ENCODE measurements at regions not wholly inside any gene's neighbourhood (a gene's known extent, or its start where the extent isn't known, plus 50 kb on each side); places are given as distances from the start of the nearest gene placed in this dataset.

DNA sequence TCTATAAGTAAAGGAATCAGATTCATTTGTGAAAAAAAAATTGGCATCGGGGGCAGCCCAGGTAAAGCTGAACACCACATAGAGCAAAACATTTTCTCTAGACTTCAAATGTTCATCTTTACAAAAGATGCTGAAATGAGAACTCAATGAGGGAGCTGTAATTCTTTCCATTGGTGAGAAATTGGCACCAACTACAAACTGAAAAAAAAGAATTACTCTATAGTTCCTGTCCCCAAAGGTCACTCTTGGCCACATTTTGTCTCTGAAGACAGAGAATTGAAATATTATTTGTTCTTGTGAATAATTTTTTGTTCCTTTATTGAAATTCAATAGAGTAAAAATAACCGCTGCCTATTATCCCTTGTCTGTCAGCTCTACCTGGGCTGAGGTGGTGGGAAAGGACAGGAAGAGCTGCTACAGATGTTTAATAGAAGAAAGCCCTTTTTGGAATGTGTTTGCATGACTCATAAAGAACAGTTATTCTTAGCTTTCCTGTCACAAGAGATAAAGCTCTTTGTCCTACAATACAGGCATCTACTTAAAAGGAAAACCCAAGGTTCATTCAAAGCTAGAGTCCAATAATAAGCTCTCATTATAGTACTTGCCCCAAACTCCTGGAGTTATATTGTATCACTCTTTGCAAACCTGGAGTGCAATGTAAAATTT is 380.1 kb upstream of the KITLG start:
- TF ChIP-seq, protein P1, sequence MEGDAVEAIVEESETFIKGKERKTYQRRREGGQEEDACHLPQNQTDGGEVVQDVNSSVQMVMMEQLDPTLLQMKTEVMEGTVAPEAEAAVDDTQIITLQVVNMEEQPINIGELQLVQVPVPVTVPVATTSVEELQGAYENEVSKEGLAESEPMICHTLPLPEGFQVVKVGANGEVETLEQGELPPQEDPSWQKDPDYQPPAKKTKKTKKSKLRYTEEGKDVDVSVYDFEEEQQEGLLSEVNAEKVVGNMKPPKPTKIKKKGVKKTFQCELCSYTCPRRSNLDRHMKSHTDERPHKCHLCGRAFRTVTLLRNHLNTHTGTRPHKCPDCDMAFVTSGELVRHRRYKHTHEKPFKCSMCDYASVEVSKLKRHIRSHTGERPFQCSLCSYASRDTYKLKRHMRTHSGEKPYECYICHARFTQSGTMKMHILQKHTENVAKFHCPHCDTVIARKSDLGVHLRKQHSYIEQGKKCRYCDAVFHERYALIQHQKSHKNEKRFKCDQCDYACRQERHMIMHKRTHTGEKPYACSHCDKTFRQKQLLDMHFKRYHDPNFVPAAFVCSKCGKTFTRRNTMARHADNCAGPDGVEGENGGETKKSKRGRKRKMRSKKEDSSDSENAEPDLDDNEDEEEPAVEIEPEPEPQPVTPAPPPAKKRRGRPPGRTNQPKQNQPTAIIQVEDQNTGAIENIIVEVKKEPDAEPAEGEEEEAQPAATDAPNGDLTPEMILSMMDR (IDR thresholded peaks at IDR 0.05) = no peak
- TF ChIP-seq POLR2A (IDR thresholded peaks at IDR 0.05) = no peak
- TF ChIP-seq EP300 (IDR thresholded peaks at IDR 0.05) = no peak

All from ovary (tissue), 3 donors.